Tibial artery (tissue), 4 donors: ENCODE measurements at regions not wholly inside any gene's neighbourhood (a gene's known extent, or its start where the extent isn't known, plus 50 kb on each side); places are given as distances from the start of the nearest gene placed in this dataset.

Experiments used
- DNase-seq, 2 donors: peaks; one replicate each; pipeline ENCODE4 v3.0.0-alpha.2; 2019
- H3K27ac ChIP-seq, 2 donors: fragments of 200-600 bp; sonication (generic) in 1 of 2; 1 replicate in 1 of 2; 2 replicates in 1 of 2; pipeline ENCODE4 v1.5.1; 2018 to 2019; ENCODE audit warnings: mild to moderate bottlenecking in 1 of 2
- H3K27me3 ChIP-seq, 2 donors: fragments of 200-600 bp; sonication (generic) in 1 of 2; one replicate each; pipeline versions ENCODE4 v1.5.1 to v1.6.0; 2016 to 2019
- H3K36me3 ChIP-seq, 3 donors: fragments of 200-600 bp; sonication (generic) in 2 of 3; one replicate each; pipeline ENCODE4 v1.5.1; 2016 to 2019; ENCODE audit warnings: mild to moderate bottlenecking in 2 of 3
- H3K4me1 ChIP-seq, 4 donors: fragments of 200-600 bp; sonication (generic) in 2 of 4; 1 replicate in 3 of 4; 2 replicates in 1 of 4; pipeline ENCODE4 v1.5.1; 2016 to 2019
- H3K4me3 ChIP-seq, 2 donors: fragments of 200-600 bp; sonication (generic) in 1 of 2; 1 replicate in 1 of 2; 2 replicates in 1 of 2; pipeline ENCODE4 v1.5.1; 2018 to 2019; ENCODE audit warnings: mild to moderate bottlenecking in 2 of 2
- H3K9me3 ChIP-seq, 3 donors: fragments of 200-600 bp; sonication (generic) in 1 of 3; one replicate each; pipeline ENCODE4 v1.5.1; 2016 to 2019
- CTCF ChIP-seq, 2 experiments: fragments of 200-600 bp in 1 of 2; fragments of 450-650 bp in 1 of 2; IDR thresholded peaks; one replicate each; pipeline ENCODE4 v1.5.1; 2017 to 2019; ENCODE audit warnings: antibody characterized with exemption in 2 of 2, mild to moderate bottlenecking in 1 of 2, moderate library complexity in 1 of 2
- intact Hi-C: fragments of 100-400 bp; cut with DNase I; formaldehyde crosslinking; loops from one replicate; pipeline ENCODE4 v1.15.0; 2023; ENCODE audit warnings: low total_unique reads

GRCh38 chr15:47573673-47574072 is 143.6 kb upstream of the SEMA6D start:
- Histone ChIP-seq H3K9me3 (no peaks in the 10 kb centered on the region), H3K4me1 (peaks cover 0 to 34% (median 18%) of the 10 kb centered on the region in 4 donors), H3K27me3 (no peaks in the 10 kb centered on the region), H3K4me3 (no peak overlapping the region), H3K27ac (no peak overlapping the region), H3K36me3 (no peaks in the 10 kb centered on the region)
- DNase-seq, result no peak
- intact Hi-C loops, result no loop called here
- TF ChIP-seq CTCF (IDR thresholded peaks at IDR 0.05), result no peak

- Histone ChIP-seq H3K36me3 (no peaks in the 10 kb centered on the region), H3K27ac (no peak overlapping the region), H3K9me3 (no peaks in the 10 kb centered on the region), H3K27me3 (no peaks in the 10 kb centered on the region), H3K4me3 (no peak overlapping the region), H3K4me1 (peaks cover 0 to 15% (median 8%) of the 10 kb centered on the region in 4 donors)
- intact Hi-C loops, result no loop called here
- TF ChIP-seq CTCF (IDR thresholded peaks at IDR 0.05), result no peak
- no peak for DNase-seq
Measured at GRCh38 chr15:47577000-47577399, 140.3 kb upstream of the SEMA6D start.

GRCh38 chr15:47577461-47577860 is 139.8 kb upstream of the SEMA6D start:
- Histone ChIP-seq H3K4me3 (no peak overlapping the region), H3K27me3 (no peaks in the 10 kb centered on the region), H3K9me3 (no peaks in the 10 kb centered on the region), H3K27ac (no peak overlapping the region), H3K4me1 (peaks cover 0 to 15% (median 8%) of the 10 kb centered on the region in 4 donors), H3K36me3 (no peaks in the 10 kb centered on the region)
- no peak for DNase-seq
- intact Hi-C loops, result no loop called here
- TF ChIP-seq CTCF (IDR thresholded peaks at IDR 0.05), result no peak

GRCh38 chr15:47582233-47582632 is 135.1 kb upstream of the SEMA6D start:
- Histone ChIP-seq H3K4me3 (no peak overlapping the region), H3K9me3 (no peaks in the 10 kb centered on the region), H3K27me3 (no peaks in the 10 kb centered on the region), H3K4me1 (peaks cover 0 to 15% (median 11%) of the 10 kb centered on the region in 4 donors), H3K36me3 (no peaks in the 10 kb centered on the region), H3K27ac (no peak overlapping the region)
- intact Hi-C loops, result loop anchor here (5.0 kb wide), 1 partner anchor 45 kb away; no protein-coding TSS in a partner anchor
- DNase-seq, result no peak
- TF ChIP-seq CTCF (IDR thresholded peaks at IDR 0.05), result no peak

- intact Hi-C loops, result loop anchor here (5.0 kb wide), 1 partner anchor 43 kb away; no protein-coding TSS in a partner anchor
- H3K4me3 ChIP-seq, result no peak overlapping the region
- H3K27me3 ChIP-seq, result no peaks in the 10 kb centered on the region
- DNase-seq, result no peak
- no peak overlapping the region for H3K27ac ChIP-seq
- peaks cover 0 to 10% (median 8%) of the 10 kb centered on the region in 4 donors for H3K4me1 ChIP-seq
- no peak for TF ChIP-seq CTCF (IDR thresholded peaks at IDR 0.05)
- no peaks in the 10 kb centered on the region for H3K9me3 ChIP-seq
- H3K36me3 ChIP-seq, result no peaks in the 10 kb centered on the region
Measured at GRCh38 chr15:47584316-47584715, 133.0 kb upstream of the SEMA6D start.
